Ishikawa (cell line): ENCODE measurements at regions not wholly inside any gene's neighbourhood (a gene's known extent, or its start where the extent isn't known, plus 50 kb on each side); places are given as distances from the start of the nearest gene placed in this dataset.

Experiments used
- CEBPB ChIP-seq: IDR thresholded peaks from 2 replicates; pipeline ENCODE4 v1.6.1; 2012
- CREB1 ChIP-seq: IDR thresholded peaks from 2 replicates; pipeline ENCODE4 v1.6.1; 2012; ENCODE audit warnings: low read depth
- EGR1 ChIP-seq: IDR thresholded peaks from 2 replicates; pipeline ENCODE4 v1.6.1; 2012
- EP300 ChIP-seq: IDR thresholded peaks from 2 replicates; pipeline ENCODE4 v1.6.1; 2012; ENCODE audit warnings: borderline replicate concordance
- FOXM1 ChIP-seq: IDR thresholded peaks from 2 replicates; pipeline ENCODE4 v1.6.1; 2012; ENCODE audit warnings: low read depth, borderline replicate concordance
- NFIC ChIP-seq: IDR thresholded peaks from 2 replicates; pipeline ENCODE4 v1.6.1; 2012
- RAD21 ChIP-seq: IDR thresholded peaks from 2 replicates; pipeline ENCODE4 v1.6.1; 2012; ENCODE audit warnings: low read depth
- TAF1 ChIP-seq: IDR thresholded peaks from 2 replicates; pipeline ENCODE4 v1.6.1; 2012; ENCODE audit warnings: low read depth, mild to moderate bottlenecking
- TCF12 ChIP-seq: IDR thresholded peaks from 2 replicates; pipeline ENCODE4 v1.6.1; 2012; ENCODE audit warnings: low read depth
- TEAD4 ChIP-seq: IDR thresholded peaks from 2 replicates; pipeline ENCODE4 v1.6.1; 2012
- YY1 ChIP-seq: IDR thresholded peaks from 2 replicates; pipeline ENCODE4 v1.6.1; 2012; ENCODE audit warnings: low read depth
- ZBTB7A ChIP-seq: IDR thresholded peaks from 2 replicates; pipeline ENCODE4 v1.6.1; 2012; ENCODE audit warnings: low read depth
- TF ChIP-seq, protein P1 (sequence below): IDR thresholded peaks from 2 replicates; pipeline ENCODE4 v1.6.1; 2012; ENCODE audit warnings: low read depth, mild to moderate bottlenecking
- TF ChIP-seq, protein P2 (sequence below): IDR thresholded peaks from 2 replicates; pipeline ENCODE4 v1.6.1; 2012
- TF ChIP-seq, protein P3 (sequence below): IDR thresholded peaks from 2 replicates; pipeline ENCODE4 v1.6.1; 2012

DNA sequence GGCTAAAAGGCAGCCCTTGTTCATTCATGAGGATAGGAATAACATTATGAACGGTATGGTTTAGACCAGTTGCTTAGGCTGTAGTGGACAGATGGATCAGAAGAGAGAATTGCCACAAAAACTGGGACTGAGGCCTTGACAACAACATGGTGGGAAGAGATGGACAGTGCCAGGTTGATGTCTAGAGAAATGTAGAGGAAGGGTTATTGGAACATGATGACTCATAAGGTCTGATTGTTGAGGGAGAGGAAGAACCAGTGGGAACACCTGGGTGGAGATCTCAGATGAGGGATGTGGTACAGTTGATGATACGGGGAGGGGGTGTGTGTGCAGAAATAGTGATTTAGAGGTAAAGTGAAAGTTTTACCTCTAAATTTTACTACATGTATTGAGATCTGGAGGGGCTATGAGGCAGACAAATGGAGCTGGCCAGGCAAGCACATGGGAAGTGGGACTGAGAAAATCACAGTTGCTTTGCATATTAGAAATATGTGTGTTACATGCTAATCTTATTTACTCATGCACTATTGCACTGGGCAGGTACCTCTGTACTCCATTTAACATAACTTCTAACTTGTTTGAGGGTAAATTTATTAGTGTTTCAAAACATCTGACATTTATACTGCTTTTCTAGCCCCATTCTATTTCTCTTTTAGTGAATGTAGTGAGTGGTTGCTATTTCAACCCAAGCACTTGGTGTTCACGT is 65.6 kb downstream of the PLCE1 start:
- TF ChIP-seq TAF1, result no peak
- no peak for TF ChIP-seq TCF12

DNA sequence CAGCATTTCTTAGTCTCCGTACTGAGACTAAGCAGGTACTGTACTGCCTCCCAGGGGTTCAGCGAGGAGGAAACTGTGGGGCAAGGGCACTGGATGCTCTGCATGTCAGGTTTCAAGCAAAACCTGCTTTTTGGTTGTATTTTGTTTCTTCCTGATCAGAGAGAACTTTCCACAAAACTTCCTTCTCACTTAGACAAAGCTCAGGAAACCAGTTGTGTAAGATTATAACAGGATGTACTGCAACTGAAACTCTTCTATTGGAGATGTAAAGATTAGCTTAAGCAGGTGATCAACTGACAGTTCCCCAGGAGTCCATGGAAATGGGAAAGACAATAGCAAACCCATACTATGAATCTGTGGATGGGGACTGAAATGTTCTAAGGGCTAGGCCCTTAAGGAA is 67.3 kb downstream of the PLCE1 start:
- TF ChIP-seq TCF12 (no peak), EP300 (no peak), NFIC (no peak), ZBTB7A (no peak), RAD21 (no peak; the same call in 1 of the 2 replicates), CEBPB (no peak), EGR1 (no peak), TEAD4 (no peak), FOXM1 (no peak), YY1 (no peak), TAF1 (no peak), CREB1 (no peak)
- TF ChIP-seq, protein P1, sequence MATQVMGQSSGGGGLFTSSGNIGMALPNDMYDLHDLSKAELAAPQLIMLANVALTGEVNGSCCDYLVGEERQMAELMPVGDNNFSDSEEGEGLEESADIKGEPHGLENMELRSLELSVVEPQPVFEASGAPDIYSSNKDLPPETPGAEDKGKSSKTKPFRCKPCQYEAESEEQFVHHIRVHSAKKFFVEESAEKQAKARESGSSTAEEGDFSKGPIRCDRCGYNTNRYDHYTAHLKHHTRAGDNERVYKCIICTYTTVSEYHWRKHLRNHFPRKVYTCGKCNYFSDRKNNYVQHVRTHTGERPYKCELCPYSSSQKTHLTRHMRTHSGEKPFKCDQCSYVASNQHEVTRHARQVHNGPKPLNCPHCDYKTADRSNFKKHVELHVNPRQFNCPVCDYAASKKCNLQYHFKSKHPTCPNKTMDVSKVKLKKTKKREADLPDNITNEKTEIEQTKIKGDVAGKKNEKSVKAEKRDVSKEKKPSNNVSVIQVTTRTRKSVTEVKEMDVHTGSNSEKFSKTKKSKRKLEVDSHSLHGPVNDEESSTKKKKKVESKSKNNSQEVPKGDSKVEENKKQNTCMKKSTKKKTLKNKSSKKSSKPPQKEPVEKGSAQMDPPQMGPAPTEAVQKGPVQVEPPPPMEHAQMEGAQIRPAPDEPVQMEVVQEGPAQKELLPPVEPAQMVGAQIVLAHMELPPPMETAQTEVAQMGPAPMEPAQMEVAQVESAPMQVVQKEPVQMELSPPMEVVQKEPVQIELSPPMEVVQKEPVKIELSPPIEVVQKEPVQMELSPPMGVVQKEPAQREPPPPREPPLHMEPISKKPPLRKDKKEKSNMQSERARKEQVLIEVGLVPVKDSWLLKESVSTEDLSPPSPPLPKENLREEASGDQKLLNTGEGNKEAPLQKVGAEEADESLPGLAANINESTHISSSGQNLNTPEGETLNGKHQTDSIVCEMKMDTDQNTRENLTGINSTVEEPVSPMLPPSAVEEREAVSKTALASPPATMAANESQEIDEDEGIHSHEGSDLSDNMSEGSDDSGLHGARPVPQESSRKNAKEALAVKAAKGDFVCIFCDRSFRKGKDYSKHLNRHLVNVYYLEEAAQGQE, result no peak
- TF ChIP-seq, protein P2, sequence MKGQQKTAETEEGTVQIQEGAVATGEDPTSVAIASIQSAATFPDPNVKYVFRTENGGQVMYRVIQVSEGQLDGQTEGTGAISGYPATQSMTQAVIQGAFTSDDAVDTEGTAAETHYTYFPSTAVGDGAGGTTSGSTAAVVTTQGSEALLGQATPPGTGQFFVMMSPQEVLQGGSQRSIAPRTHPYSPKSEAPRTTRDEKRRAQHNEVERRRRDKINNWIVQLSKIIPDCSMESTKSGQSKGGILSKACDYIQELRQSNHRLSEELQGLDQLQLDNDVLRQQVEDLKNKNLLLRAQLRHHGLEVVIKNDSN, result no peak
- TF ChIP-seq, protein P3, sequence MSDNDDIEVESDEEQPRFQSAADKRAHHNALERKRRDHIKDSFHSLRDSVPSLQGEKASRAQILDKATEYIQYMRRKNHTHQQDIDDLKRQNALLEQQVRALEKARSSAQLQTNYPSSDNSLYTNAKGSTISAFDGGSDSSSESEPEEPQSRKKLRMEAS, result no peak

DNA sequence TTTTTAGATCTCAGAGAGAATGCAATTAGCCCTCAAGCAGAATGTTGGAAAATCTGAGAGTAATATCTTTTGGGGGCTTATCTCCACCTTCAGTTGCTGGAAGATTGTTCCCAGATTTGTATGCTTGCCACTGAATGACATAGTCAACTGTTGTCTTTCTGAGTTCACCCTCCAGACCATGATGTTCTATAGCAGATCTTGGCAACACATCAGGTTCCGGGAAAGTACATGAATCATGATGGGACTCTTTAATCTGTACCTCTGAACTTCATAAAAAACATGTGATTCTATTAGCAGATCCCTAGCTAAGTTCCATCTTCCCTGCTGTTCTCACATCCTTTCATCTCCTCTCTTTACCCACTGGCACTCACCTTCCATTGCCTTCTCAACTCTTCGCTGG is 68.9 kb downstream of the PLCE1 start:
- no peak for TF ChIP-seq EGR1

DNA sequence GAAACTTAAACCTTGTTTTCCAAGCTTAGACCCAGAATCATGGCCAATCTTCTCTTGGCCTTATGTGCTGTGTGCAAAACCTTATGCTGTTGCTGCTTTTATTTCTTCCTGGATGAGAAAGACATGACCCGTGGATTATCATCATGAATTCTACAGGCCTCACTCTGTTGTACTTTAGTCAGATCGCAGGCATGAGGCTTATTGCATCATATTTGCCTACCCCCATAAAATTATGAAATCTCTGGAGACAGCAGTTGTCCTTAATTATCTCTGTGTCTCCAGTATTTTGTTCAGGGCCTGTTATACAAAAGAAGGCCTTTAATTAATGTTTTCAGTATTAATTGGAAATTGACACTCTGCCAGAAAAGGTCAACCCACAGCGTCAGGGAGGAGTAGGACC is 71.6 kb downstream of the PLCE1 start:
- TF ChIP-seq ZBTB7A (no peak), RAD21 (no peak), NFIC (no peak), TCF12 (no peak), TAF1 (no peak), YY1 (no peak), EP300 (no peak), CEBPB (no peak), EGR1 (no peak), CREB1 (no peak), FOXM1 (no peak), TEAD4 (no peak)
- TF ChIP-seq, protein P1, result no peak
- TF ChIP-seq, protein P2, result no peak
- TF ChIP-seq, protein P3, result no peak

DNA sequence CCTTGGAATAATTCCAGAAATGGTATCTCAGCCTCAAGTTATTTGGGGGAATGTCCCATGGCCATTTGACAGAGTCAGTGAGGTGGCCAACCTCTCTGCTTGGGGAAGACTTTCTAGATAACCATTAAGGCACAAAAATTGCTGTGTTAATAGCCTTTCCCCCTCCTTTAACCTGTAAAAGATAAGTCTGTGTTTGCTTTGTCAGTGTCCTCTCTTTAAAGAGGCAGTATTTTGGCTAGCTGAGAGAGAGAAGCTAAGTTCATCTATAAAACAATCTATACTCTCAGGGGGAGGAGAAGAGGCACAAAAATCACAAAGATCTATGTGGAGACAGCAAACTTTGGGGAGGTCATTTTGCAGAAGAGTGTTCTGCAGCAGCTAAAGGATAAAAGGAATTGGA is 72.1 kb downstream of the PLCE1 start:
- no peak for TF ChIP-seq YY1
- TF ChIP-seq, protein P3, result no peak
- TF ChIP-seq ZBTB7A, result no peak
- no peak for TF ChIP-seq TAF1
- TF ChIP-seq, protein P2, result no peak
- no peak for TF ChIP-seq EP300
- TF ChIP-seq, protein P1, result no peak
- TF ChIP-seq TEAD4, result no peak
- TF ChIP-seq CEBPB, result no peak
- TF ChIP-seq RAD21, result no peak
- TF ChIP-seq FOXM1, result no peak
- no peak for TF ChIP-seq NFIC
- no peak for TF ChIP-seq CREB1
- TF ChIP-seq EGR1, result no peak
- TF ChIP-seq TCF12, result no peak
